ENCODE measurements at regions not wholly inside any gene's neighbourhood (a gene's known extent, or its start where the extent isn't known, plus 50 kb on each side); places are given as distances from the start of the nearest gene placed in this dataset.
"Not testable (repeated sequence)": the region's sequence is repeated elsewhere in the genome, so short reads cannot be mapped to it uniquely, and the experiment has no call there.

DNA sequence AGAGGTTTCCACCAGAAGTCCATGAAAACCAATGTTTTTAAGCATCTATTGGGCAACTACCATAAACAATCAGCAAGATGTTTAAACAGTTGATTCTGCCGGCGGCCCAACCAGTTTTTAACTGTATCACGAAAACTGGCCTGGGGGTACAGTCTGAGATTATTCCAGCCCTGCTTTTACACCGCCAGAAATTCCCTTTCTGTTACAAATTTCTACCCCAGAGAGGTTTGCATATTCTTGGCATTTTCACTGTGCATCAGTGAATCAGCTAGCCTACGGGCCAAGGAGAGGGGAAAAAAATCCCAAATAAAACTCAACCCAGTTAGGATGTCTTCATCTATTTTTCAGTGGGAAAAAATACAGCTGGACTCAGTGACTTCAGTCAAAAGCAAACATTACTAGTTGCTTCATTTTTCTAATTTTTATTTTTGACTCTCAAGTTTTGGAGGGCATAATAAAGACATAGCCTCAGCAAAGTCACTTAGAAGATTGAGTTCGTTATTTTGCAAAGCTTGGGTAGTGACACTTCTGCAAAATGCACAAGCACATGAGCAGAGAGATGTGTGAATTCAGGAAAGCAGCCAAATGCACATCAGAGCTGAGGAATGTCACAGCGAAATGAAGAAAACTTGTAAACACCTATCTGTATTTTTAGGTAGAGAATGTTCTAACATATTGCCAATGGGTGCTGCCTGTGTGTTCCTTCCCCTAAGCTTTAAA is 167.8 kb upstream of the GK2 start:
- DNase-seq (ENCODE audit: extremely low read depth, low read depth): no peak

DNA sequence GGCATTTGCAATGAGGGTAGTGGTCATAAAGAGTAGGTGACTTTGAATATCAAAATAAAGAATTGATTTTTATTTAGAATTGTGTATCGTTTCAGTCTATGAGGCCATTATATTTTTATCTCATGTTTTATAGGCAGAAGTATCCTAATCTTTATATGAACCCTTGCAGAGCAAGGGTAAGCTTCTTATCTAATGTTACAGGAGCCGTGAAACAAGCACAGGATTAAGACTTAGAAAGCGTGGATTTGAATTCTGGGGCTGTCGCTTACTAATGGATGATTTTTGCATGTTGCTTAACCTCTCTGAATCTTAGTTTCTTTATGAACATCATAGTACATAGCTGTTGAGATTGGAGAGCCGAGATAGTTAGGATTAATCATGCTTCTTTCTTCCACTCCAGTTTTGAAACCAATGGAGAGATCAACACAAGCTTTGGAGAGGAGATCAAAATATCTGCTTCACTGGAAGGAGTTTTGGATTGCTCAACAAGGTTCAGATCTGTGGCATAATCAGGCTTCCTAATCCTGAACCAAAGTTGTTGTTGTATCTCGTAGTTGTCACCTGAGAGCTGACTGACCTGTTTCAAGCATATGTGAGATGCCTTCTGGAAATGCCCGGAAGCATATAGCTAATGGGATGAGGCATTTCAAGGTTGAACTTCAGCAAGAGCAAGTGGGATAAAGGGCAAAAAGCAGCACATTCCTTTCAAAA is 166.9 kb upstream of the GK2 start:
- no peak for DNase-seq (ENCODE audit: extremely low read depth, low read depth)

DNA sequence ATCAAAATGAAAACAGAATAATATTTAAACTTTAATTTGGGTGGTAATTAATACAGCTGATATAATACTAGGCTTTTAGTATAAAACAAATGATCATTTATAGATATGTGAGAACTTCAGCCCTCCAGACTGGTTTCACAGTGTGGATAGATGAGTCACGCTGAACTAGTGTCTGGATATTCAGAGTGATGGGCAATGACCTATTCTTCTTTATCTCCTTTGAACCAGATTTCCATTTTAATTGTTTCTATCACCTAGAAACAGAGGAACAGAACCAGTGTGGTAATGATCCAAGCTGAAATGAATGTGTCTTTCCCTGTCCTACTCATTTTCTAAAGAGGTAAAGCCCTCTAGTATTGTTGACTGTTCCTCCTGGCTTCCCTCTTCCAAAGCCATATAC is 155.2 kb upstream of the GK2 start:
- no peak for DNase-seq (ENCODE audit: extremely low read depth, low read depth)

DNA sequence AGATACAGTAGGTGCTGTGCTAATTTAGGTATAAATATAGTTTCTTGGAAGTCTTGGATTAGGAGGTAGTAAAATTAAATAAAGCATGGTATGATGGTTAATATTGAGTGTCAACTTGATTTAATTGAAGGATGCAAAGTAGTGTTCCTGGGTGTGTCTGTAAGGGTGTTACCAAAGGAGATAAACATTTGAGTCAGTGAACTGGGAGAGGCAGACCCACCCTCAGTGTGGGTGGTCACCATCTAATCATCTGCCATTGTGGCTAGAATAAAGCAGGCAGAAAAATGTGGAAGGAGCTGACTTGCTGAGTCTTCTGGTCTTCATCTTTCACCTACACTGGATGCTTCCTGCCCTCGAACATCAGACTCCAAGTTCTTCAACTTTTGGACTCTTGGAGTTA is 153.7 kb upstream of the GK2 start:
- DNase-seq (ENCODE audit: extremely low read depth, low read depth): no peak

DNA sequence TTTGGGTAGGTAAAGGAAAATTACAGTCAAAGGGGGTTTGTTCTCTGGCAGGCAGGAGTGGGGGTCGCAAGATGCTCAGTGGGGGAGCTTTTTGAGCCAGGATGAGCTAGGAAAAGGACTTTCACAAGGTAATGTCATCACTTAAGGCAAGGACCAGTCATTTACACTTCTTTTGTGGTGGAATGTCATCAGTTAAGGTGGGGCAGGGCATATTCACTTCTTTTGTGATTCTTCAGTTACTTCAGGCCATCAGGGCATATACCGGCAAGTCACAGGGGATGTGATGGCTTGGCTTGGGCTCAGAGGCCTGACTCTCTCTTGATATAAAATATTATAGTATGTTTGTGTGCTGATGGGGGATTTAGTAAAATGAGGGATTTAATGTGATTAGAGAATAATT is 151.4 kb upstream of the GK2 start:
- not testable (repeated sequence) for DNase-seq (ENCODE audit: extremely low read depth, low read depth)

DNA sequence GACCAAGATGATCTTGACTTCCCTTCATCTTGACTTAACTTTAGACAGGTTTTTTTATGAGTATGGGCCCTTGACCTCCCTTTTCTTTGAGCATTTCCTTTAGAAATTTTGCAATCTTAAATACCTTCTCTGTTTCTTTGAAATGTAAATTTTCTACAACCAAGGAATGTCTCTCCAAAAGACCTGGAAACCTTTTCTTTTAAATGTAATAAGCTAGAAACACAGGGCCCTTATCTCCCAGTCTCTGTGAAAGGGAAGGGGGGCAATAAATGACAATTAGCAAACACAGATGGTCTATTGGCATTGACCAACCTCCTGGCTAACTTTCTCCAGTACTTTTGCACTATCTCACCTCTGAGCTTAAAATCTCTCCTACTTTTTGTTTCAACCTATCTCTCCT is 144.3 kb upstream of the GK2 start:
- no peak for DNase-seq (ENCODE audit: extremely low read depth, low read depth)

DNA sequence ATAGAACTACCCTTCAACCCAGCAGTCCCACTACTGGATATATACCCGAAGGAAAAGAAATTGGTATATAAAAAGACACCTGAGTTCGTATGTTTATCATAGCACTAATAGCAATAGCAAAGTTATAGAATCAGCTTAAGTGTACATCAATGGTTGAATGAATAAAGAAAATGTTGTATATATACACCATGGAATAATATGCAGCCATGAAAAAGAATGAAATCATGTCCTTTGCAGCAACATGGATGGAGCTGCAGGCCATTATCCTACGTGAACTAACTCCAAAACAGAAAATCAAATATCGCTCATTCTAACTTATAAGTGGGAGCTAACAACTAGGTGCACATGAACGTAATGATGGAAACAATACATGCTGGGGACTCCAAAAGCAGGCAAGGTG is 143.5 kb upstream of the GK2 start:
- no peak for DNase-seq (ENCODE audit: extremely low read depth, low read depth)

DNA sequence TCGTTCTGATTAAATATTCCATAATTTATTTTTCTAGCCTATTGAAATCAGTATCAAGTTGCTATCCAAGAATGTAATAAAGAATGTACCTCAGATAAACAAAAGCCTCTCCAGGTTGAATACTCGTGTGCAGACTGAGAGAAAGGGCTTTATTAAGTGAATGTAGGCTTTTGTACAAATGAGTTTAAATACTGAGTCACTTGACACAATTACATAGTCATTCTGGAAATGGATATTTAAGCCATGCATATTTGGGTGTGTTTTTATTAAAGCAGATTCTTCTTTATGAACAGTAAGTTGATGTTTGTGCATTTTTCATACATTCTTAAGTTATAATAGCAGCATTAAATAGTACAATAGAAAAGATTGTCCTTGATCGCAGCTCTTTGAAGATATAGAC is 139.8 kb upstream of the GK2 start:
- DNase-seq (ENCODE audit: extremely low read depth, low read depth): no peak

DNA sequence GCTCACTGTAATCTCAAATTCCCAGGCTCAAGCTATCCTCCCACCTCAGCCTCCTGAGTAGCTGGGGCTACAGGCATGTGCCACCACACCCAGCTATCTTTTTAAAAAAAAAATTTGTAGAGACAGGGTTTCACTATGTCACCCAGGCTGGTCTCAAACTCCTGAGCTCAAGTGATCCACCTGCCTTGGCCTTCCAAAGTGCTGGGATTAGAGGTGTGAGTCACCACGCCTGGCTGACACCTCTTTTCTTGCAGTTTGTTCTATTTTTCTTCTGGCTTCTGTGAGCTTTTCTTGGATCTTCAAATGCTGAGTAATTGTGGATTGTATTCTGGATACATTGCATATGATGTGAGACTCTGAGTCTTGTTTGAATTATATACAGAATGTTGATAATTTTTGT is 137.3 kb upstream of the GK2 start:
- not testable (repeated sequence) for DNase-seq (ENCODE audit: extremely low read depth, low read depth)

DNA sequence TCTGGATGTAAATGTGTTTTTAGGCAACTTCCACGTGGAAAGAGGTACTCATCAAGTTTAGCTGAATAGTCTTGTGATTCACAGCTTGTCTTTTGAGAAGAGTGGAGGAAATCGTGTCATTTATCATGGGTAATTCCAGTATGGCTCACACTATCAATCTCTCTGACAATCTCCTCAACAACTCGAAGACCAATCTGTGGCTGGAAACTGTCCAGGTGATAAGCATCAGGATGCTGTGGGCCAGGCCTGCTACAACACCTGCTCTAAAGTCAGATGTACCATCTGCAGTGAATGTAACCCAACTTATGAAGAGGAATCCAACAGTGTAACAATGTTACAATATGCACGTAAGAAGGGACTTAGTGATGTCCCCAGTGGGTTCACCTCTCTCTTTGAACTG is 132.1 kb upstream of the GK2 start:
- DNase-seq (ENCODE audit: extremely low read depth, low read depth): no peak

DNA sequence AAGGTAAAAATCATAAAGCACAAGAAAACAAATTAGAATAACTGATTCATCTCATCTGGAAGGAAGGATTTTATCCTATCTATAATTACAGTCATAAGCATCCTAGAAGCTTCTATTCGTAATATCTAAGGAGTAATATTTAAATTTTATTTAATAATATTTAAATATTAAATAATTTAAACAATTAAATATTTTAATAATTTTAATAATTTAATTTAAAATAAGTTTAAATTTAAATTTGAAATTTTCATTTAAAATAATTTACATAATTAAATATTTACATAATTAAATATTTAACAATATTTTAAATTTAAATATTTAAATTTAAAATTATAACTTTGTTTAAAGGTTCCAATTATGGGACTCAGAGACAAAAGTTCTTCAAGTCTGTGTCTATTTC is 127.5 kb upstream of the GK2 start:
- DNase-seq (ENCODE audit: extremely low read depth, low read depth): no peak

DNA sequence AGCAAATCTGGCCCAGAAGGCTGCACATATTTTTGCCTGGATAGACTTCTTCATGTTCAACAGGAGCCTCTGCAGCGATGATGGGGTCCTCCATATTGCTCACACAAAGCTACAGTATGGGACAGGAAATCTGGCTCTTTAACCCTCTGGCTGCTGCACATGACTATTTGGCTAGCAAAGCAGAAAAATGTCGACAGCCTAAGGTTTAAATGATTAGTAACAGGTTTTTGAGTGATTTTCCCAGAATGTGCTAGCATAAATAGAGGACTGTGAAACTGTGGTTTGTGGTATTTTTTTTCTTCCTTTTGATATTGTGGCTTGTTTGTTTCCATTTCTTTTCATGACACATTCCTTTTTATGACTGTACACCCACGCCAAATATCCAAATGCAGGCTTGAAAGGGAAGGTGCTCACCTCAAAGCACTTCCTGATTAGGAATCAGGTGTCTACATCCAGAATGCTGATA is 120.2 kb upstream of the GK2 start:
- DNase-seq (ENCODE audit: extremely low read depth, low read depth): no peak

DNA sequence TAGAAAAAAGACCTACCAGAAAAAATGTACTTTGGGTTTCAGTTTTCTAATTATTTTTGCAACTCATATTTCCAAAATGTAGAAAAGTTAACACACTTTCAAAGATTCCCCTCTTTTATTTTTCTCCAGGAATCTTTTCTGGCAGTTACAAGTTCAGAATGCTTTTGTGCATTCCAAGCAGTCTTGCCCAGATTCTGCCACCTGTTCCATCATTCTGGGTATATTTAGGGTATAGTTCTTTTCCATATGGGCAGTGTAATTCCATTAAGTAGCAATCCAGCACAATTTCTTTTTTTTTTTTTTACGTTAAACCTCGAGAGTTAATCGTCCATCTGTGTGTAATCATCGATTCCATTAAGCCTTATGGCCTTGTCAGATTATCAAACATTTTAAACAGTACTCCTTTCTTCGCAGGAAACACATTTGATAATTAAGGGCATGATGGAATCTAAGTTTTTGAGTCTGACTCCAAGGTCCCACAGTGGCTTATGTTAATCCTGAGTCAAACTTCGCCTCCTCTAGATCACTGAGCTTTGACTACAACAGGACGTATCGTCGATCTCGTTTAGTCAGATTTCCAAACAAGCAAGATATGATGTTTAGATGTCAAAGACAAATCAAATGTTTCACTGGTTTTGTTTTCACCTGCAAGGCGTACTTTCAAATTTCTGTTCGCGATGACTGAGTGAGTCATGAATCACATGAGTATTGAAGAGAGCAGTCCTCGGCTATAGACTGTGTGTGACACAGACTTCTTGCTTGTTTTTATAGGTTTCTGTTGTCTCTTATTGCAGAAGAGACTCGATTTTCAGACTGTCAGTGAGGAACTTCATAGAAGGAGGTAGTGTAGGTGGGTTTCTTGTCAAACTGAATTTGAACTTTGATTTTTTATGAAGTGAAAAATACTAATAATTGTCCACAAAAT is 118.9 kb upstream of the GK2 start:
- no peak for DNase-seq (ENCODE audit: extremely low read depth, low read depth)

DNA sequence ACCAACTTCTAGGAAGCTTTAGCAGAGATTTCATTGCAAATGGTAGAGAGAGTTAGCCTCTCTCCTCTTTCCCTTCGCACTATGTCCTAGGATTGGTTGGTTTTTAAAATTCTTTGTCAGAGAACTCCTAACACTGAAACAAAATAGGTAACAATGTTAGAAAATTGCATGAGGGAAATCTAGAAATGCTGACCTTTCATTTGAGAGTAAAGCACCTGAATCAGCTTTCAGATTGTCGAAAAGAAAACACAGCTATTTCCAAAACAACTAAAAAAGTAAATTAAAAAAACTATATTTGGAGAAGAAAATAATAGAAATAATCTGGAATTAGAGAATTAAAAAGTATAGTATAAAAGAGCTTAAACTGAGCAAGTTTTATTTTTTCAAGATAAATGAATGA is 108.1 kb upstream of the GK2 start:
- DNase-seq (ENCODE audit: extremely low read depth, low read depth): no peak

DNA sequence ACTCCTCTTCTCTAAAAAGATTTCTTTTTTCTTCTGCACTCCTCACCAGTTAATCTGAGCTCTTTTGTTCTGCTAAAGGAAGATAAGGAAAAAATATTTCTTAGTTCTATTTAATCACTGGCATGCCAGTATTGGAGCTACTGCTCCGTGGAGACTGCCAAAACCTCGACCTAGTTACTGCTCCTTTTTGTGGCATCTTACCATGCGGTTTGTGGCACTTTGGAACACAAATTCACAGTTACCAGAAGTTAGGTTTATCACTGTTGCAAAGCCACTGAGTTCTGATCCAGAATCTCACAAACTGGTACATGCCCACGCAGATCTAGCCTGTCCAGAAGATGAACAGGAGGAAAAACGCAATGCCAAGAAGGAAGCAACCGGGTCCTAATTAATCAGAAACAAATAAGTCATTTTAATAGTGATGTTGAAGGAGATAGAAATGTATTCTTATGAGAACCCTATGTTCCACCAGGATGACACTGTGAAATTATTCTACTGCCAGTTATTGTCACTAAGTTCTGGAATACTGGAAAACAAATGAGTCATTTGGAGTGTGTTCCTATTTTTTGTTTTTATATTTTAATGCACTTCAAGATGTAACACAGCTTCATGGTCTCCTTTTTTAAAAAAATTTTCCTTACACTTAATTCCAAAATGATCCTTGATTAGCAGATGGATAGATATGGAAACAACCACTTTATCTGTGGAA is 106.7 kb upstream of the GK2 start:
- no peak for DNase-seq (ENCODE audit: extremely low read depth, low read depth)

DNA sequence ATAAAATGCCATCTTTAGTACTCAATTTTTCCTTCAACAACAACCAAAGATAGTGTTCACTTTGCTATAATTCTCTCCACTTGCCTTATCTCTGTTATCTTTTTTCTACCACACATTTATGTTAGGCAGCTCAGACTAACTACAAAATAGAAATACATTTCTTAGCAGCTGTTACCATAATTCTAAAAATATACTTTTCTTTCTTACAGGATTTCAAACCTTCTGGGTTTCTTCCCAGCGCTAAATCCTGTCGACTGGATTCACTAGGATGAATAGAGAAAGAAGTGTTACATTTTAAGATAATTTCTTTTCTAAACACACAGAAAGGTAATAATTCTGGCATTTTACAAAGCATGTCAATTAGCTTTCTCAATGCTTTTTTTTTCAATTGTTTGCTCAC is 105.5 kb upstream of the GK2 start:
- no peak for DNase-seq (ENCODE audit: extremely low read depth, low read depth)

DNA sequence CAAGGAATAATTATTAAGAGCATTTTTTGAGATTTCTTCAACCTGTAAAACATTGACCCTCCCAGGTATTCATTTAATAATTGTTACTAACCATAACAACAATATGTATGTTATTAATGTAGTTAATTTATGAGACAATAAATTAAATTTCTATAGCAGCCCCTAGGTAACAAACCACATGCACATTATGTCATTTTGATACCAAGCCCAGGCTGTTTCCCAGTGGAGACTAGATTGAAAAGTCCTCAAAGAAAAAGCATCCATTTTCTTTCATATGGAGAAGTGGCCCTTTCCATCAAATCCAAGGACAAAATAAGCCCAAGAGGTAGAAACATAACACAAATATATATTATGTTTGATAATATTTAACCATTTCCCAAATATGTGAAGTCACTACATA is 104.3 kb upstream of the GK2 start:
- DNase-seq (ENCODE audit: extremely low read depth, low read depth): no peak

DNA sequence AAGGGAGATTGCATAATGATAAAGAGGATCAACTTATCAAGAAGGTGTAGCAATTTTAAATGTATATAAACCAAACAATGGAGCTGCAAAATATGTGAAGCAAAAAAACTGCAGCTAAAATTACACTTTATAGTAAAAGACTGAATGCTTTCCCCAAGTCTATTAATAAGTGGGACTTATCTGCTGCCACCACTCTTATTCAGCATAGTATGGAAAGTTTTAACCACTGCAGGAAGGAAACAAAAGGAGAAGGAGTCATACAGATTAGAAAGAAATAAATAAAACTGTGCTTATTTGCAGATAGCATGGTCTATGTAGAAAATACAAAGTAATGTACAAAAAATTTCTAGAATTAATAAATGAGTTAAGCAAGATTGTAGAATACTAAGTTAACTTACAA is 94.1 kb upstream of the GK2 start:
- DNase-seq (ENCODE audit: extremely low read depth, low read depth): no peak

DNA sequence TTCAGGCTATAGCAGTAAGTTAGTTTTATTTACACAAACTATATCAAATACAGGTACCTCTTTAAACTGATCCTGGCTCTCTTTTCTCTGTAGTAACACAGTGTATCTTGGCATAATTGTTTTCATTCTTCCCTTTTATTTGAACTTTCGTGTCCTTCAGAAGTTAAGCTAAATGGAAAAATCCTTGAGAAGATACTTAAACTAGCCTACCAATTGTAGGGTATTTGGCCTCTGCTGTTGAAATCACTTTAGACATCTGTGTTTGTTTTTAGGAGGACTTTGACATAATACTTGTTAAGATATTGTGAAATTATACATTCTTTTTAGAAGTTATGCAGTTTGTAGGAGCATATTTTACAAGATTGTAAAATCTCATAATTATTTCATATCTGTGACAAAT is 90.3 kb upstream of the GK2 start:
- DNase-seq (ENCODE audit: extremely low read depth, low read depth): no peak

DNA sequence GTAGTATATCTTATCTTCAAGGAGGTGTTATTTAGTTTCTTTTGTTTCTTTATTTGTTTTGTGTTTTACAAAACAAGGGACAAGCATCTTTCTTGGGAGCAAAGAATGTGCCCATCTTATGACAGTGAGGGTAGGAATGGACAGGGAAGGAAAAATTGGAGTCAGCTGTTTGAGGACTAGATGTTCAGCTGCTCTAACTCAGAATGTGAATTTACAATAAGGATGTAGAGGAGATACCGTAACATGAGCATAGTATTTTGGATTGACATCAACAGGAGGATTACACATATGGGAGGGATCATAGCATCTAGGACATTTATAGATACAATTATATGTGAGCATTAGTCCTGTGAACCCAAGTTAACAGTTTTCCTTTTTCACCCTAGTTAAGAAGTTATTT is 89.0 kb upstream of the GK2 start:
- DNase-seq (ENCODE audit: extremely low read depth, low read depth): no peak

DNA sequence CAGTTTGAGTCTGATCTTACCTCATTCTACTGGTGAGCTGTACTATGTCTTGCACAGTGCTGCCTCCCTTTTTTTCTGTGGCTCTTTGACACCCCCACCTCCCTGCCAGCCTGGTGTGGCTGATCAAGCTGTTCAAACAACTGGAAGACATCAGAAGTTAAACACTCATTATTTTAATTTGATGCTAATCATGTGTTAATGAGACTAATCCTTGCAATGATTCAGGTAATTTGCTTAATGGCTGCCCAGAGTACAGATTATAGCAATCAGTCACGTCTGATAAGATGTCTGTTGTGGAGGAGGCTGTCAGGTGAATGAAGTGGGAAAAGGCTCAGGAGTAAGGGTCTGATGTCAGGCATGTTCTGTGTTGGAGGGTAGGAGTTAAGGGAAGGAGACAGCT is 87.4 kb upstream of the GK2 start:
- no peak for DNase-seq (ENCODE audit: extremely low read depth, low read depth)
